HG02642 (cell line): ENCODE measurements at regions not wholly inside any gene's neighbourhood (a gene's known extent, or its start where the extent isn't known, plus 50 kb on each side); places are given as distances from the start of the nearest gene placed in this dataset.
"Not testable (repeated sequence)": the region's sequence is repeated elsewhere in the genome, so short reads cannot be mapped to it uniquely, and the experiment has no call there.

Source experiments
- ATAC-seq: cut with Tn5 transposase; IDR thresholded peaks from one replicate; pipeline ENCODE4 v1.9.1; 2021; ENCODE audit warnings: mild to moderate bottlenecking; ENCODE audit not compliant: unreplicated experiment, poor library complexity

GRCh38 chr10:91745090-91745831 is 53.0 kb upstream of the TNKS2 start:
- ATAC-seq: no peak

GRCh38 chr10:91743465-91743864 is 54.8 kb upstream of the TNKS2 start:
- no peak for ATAC-seq

- no peak for ATAC-seq
Observed at GRCh38 chr10:91742229-91742628, 56.0 kb upstream of the TNKS2 start.

- ATAC-seq: no peak
Observed at GRCh38 chr10:91741356-91741755, 56.9 kb upstream of the TNKS2 start.

GRCh38 chr10:91740353-91740924 is 57.8 kb upstream of the TNKS2 start:
- no peak for ATAC-seq

- not testable (repeated sequence) for ATAC-seq
Observed at GRCh38 chr10:91732265-91732664, 66.0 kb upstream of the TNKS2 start.

- ATAC-seq: not testable (repeated sequence)
Observed at GRCh38 chr10:91729339-91729738, 68.9 kb upstream of the TNKS2 start.

- no peak for ATAC-seq
Observed at GRCh38 chr10:91726355-91726754, 71.9 kb upstream of the TNKS2 start.

- ATAC-seq: no peak
Observed at GRCh38 chr10:91724933-91725332, 73.3 kb upstream of the TNKS2 start.

GRCh38 chr10:91713461-91714072 is 80.7 kb upstream of the PPP1R3C start:
- ATAC-seq: no peak

- ATAC-seq: peak; percentile 82
Observed at GRCh38 chr10:91711885-91712680, 79.2 kb upstream of the PPP1R3C start.

- no peak for ATAC-seq
Observed at GRCh38 chr10:91709394-91709798, 76.5 kb upstream of the PPP1R3C start.

GRCh38 chr10:91708174-91708861 is 75.4 kb upstream of the PPP1R3C start:
- ATAC-seq: no peak

GRCh38 chr10:91707236-91707635 is 74.4 kb upstream of the PPP1R3C start:
- ATAC-seq: no peak

- ATAC-seq: no peak
Observed at GRCh38 chr10:91705948-91706670, 73.2 kb upstream of the PPP1R3C start.

- no peak for ATAC-seq
Observed at GRCh38 chr10:91702620-91703019, 69.7 kb upstream of the PPP1R3C start.

- ATAC-seq: no peak
Observed at GRCh38 chr10:91700788-91701444, 68.0 kb upstream of the PPP1R3C start.

GRCh38 chr10:91700273-91700672 is 67.4 kb upstream of the PPP1R3C start:
- no peak for ATAC-seq

- no peak for ATAC-seq
Observed at GRCh38 chr10:91698258-91698657, 65.4 kb upstream of the PPP1R3C start.
